Suppressor macrophage treated with lipopolysaccharide for 1 hour (primary cell): ENCODE measurements at regions not wholly inside any gene's neighbourhood (a gene's known extent, or its start where the extent isn't known, plus 50 kb on each side); places are given as distances from the start of the nearest gene placed in this dataset.
A peak's percentile ranks its signal among the peaks of the same experiment; 100 is the strongest.

Source experiments
- DNase-seq, 3 donors: peaks; one replicate each; pipeline ENCODE4 v3.0.0-alpha.2; 2020 to 2022

DNA sequence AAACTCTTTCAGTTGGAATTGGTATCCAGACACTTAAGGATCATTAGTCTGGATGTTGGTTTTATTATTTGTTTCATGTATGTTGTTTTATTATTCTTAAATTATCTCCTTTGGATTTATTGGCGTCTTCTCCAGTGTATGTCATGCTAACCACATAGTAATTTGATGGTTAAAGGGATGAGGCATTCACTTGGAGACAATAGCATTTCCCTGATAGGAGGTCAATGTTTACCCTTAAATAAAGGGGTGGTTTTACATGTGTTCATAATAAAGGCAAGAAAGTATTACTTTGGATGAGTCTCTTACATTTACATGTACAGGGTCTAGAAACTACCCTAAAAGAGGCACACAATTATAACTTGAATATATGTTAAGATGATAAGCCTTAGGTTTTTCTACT is 51.2 kb upstream of the RNF144B start:
- DNase-seq = no peak

DNA sequence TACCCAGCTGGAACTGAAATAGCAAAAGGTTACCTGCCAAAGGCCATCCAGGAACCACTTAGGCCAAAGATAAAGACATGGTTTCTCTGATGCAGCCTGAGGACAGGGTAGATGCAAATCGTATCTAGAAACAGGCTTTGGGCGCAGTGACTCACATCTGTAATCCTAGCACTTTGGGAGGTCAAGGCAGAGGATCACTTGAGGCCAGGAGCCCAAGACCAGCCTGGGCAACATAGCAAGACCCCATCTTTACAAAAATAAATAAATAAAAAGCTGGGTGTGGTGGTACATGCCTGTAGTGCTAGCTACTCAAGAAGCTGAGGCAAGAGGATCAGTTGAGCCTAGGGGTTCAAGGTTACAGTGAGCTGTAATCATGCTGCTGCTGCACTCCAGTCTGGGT is 52.9 kb upstream of the RNF144B start:
- DNase-seq = no peak

DNA sequence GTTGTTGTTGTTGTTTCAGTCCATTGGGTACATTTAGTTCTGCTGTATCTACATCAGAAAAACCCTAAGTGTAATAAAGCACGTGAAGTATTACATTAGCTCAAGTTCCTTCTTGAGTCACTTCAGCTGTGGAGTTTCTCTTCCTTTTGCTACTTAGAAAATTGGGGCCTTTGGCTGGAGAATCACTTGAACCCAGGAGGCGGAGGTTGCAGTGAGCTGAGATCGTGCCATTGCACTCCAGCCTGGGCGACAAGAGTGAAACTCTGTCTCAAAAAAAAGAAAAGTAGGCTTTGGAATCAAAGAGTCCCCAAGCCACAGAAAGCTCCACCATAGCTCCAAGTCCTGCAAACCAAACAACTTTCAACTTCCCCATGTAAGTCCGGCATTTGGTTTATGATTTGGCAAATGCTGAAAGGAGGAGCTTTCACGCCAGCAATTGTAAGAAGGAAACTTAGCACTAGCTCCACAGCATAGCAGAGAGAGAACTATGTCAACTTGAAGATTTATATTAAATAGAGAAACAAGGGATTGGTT is 56.5 kb upstream of the RNF144B start:
- DNase-seq = peak; percentile 79 to 97 (median 94)

DNA sequence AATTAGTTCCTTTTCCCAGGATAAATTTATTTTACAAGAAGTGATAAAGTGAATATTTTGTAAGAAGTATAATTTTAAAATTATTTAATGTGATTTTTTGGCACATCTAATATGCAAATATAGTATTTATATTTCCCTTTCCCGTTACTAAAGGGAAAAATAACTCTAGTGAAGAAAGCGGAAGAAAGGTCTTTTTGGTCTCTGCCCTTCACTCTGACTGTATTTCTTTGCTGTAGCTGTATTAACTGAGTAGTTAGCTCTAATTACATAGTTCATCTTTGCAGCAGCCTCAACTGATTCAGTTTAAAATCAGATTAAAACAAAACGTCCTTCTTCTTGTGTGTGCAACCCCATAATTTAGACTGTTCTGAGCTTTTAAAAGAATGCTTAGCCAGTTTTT is 57.4 kb upstream of the RNF144B start:
- peak; percentile 54 to 87 (median 77) for DNase-seq

DNA sequence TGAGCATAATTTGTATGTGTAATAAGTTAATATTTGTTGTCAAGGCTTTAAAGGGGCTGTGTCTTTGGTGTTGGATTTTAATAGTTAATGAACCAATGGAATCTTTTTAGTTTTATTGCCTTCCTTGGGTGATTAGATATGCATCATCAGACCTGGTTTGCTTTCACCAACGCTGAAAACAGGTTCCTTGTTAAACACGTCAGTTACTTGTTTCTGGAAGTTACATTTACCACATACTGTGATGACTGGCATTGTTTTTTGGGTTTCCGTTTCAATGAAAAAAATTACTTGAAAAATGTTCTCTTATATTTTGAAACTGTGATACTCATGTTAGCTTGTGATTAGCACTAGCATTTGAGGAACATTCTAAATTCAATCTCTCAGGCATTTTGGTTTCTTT is 58.6 kb upstream of the RNF144B start:
- peak; percentile 74 to 96 (median 91) for DNase-seq

DNA sequence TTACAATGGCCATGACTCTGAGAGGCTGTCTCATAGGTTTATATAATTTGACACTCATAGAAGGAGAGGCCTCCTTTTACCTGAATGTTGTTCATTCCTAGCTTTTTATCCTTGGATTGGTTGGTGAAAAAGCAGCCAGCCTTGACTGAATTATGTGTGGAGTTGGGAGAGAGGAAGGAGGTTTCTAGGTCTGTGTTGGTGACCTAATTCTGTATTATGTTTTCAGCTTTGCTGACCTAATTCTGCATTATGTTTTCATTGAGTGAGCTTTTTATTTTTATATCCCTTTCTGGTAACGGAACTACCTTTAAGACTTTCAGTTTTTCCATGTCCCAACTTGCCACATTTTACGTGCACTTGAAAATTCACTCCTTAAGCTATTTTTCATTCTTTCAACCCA is 59.1 kb upstream of the RNF144B start:
- DNase-seq = peak; percentile 45 to 70 (median 56)

DNA sequence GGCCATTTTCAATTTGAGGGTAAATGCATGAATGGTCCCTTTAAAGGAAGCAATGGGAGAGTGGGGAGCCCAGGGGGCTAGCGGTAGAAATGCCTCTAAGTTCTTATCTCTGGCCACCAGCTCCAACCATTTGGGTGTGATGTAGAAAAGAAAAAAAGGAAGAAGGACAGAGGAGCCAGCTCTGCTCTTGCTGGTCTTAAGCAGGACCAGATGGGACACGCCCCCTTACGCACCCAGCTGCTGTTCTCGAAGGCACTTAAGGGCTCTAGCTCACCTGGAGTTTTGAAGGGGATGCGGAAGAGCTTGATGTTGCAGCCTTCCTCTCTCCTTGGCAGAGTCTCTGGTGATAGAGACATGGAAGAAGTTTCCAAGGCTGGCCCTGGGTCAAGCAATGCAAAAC is 59.5 kb upstream of the RNF144B start:
- DNase-seq = peak; percentile 19 to 84 (median 27)

DNA sequence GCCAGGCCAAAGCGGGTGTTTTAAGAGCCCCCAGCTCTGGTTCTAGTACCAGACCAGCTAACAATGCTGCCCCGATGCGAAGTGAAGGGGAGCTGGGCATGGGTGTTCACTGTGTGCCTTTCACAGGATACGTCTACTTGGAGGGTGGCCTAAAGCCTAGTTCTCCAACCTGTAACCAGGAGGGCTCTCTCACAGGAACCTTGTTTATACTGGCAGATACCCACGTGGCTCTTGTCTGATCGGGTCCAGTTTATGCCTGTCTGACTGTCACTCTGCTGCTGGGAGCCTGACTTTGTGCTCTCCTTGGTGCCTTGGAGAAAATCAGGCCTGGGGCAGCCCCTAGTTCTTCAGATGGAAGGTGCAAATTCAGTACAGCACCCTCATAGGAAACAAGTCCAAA is 60.2 kb upstream of the RNF144B start:
- DNase-seq = no peak

DNA sequence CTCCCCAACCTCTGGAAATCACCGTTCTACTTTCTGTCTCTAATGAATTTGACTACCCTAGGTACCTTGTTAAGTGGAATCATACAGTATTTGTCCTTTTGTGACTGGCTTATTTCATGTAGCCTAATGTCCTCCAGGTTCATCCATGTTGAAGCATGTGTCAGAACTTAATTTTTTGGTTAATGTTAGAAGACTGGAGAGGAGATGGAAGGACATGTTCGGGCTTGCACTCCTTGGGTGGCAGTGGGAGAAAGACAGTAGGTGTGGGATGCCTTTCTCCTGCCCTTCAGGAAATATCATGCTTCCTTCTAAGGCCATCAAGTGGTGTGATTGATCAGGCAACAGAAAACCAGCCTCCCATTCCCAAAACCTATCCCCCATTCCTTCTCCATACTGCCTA is 61.1 kb upstream of the RNF144B start:
- DNase-seq = no peak

DNA sequence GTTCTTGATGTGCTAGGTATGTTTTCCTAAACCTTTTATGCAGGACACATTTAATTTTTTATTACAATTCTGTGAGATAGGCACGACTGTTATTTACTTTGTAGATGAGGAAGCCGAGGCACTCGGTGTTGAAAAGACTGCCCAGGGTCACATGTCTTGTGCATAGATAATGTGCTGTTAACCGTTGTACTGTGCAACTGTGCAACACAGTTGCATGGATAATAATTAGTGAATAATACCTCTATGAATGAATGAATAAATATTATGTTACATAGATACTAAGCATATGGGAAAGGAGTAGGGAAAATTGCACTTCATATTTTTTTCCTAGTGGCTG is 60.3 kb upstream of the DEK start:
- DNase-seq = peak in 1 of 3 donors; percentile 28

DNA sequence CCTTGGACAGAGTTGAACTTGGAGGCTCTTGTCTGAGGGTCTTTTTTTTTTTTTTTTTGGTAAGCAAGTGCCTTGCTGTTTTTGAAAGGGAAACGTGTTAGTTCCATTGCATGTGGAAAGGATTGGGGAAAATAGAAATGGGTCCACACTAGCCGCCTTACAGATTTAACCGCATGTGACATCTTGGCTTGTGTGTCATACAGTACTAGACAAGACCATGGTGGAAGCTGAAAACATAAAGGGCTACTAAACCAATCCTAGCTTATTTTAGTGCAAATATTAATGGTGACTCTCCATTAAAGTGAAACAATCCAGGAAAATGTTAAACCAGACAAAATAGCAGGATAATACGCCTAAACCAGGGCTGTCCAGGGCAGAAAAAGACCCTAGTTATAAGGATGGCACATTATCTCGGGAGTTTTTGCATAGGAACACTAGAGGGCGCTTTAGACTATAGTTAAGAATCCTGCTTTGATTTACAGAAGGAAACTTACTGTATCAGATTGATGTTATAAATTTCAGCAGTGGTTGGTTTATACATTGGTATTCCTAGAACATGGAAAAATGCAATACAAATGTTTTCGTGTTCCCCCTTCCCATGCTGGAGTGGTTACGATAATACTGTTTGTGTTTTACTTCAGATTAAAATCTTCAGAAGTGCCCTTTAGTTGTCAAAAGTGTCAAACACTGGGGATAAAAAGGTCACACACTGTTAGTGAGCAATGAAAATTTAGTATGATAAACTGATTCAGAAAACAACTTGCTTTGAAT is 59.8 kb upstream of the DEK start:
- peak; percentile 70 to 91 (median 88) for DNase-seq

DNA sequence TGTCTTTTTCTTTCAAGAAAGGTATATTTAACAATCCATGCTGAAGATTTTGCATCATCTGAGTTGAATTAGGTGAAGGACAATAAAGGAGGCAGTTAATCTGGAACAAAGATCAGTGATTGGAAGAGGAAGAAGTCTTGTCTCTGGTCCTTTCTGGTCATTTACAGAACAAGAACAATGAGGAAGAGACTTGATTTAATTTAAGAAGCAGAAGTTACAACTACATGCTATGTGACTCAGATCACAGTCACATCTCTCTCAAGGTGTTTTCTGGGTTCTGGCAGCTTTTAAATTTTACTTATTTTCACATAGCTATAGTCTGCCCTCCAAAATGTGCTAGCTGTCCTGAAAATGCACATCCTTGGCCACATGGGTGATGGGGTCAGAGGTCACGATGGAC is 53.5 kb upstream of the DEK start:
- peak; percentile 41 to 74 (median 73) for DNase-seq

DNA sequence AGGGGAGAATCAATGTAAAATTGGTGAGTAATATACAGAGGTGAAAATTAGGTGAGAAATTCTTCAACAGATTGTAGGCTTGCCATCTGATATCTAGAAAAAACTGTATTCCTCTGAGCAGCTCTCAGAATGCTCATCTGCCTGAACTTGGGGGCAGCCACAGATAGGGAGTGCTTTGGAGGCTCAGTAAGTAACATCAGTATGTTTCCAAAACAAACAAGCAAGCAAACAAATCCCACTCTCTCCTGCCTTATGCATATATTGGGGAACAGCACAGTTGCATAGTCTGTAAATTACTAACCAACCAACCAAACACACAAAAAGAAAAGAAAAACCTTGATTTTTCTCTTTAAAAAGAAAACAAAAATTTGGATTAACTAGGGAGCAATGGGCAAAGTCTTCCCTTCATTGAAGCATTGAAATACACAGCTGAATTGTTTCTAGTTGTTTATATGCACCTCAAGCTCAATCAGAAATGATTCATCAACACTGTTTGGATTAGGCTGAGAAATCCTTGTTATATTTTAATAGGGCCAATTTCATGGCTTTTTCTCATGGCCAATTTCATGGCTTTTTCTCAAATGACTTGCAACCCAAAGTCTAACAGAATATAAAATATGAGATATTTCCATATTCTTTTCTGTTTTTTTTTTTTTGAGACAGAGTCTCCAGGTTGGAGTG is 50.1 kb upstream of the DEK start:
- DNase-seq = no peak
